Colonic mucosa (tissue), 4 donors: ENCODE measurements at regions not wholly inside any gene's neighbourhood (a gene's known extent, or its start where the extent isn't known, plus 50 kb on each side); places are given as distances from the start of the nearest gene placed in this dataset.
"Not testable (repeated sequence)": the region's sequence is repeated elsewhere in the genome, so short reads cannot be mapped to it uniquely, and the experiment has no call there.

ENCODE experiments used
- DNase-seq: peaks from one replicate; pipeline ENCODE4 v3.0.0-alpha.2; 2020
- H3K27ac ChIP-seq: fragments of 200-600 bp; one replicate; pipeline ENCODE4 v1.8.0; 2021
- H3K27me3 ChIP-seq: fragments of 200-600 bp; one replicate; pipeline ENCODE4 v1.8.0; 2021
- H3K36me3 ChIP-seq: fragments of 200-600 bp; one replicate; pipeline ENCODE4 v1.8.0; 2021
- H3K4me1 ChIP-seq: fragments of 200-600 bp; one replicate; pipeline ENCODE4 v1.8.0; 2021; ENCODE audit warnings: mild to moderate bottlenecking
- H3K4me3 ChIP-seq: fragments of 200-600 bp; one replicate; pipeline ENCODE4 v1.8.0; 2021
- H3K9ac ChIP-seq, 2 donors: one replicate each; pipeline ENCODE4 v1.7.0; 2013; ENCODE audit warnings: control low read depth in 2 of 2, low read depth in 2 of 2, low read length in 2 of 2
- H3K9me3 ChIP-seq: fragments of 200-600 bp; one replicate; pipeline ENCODE4 v1.8.0; 2021
- CTCF ChIP-seq: fragments of 200-600 bp; IDR thresholded peaks from one replicate; pipeline ENCODE4 v1.8.0; 2022; ENCODE audit warnings: antibody characterized with exemption, mild to moderate bottlenecking
- intact Hi-C: fragments of 100-400 bp; cut with DNase I; formaldehyde crosslinking; loops from one replicate; pipeline ENCODE4 v1.14.1; 2022
- donor health status: healthy.
- donor health status: DM: no; HTN: no; CAD: no.
- donor health status: DM: no; HTN: no; CAD: no.

DNA sequence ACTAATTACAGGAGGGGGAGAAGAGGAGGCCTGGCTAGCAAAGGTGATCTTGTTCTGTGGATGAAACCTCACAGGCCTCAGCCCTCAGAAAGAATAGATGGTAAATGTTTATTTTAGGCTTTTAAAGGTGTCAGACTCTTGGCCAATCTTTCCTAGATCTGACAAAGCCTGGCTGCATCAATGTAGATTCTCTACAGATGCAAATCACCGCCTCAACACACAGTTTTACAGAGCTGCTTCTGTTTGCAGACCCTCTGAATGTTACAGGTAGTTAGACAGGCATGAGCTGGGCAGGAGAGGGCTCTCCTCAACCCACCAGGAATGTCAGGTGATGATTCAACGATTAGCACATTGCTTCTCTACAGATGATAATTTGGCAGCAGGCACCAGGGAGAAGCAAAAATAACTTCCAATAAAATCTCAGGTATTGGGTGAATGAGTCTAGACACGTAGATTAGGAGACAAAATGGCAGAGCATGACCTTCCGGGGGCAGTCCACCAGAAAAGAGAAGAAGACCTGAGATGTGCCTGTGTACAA lies 105.4 kb upstream of the VANGL1 start:
- H3K36me3 ChIP-seq: no peaks in the 10 kb centered on the region
- no peak for DNase-seq
- H3K27ac ChIP-seq: no peak overlapping the region
- intact Hi-C loops: no loop called here
- TF ChIP-seq CTCF: no peak
- no peaks in the 10 kb centered on the region for H3K9me3 ChIP-seq
- no peaks in the 10 kb centered on the region for H3K27me3 ChIP-seq
- no peak overlapping the region for H3K9ac ChIP-seq
- H3K4me3 ChIP-seq: no peak overlapping the region
- H3K4me1 ChIP-seq: no peaks in the 10 kb centered on the region

DNA sequence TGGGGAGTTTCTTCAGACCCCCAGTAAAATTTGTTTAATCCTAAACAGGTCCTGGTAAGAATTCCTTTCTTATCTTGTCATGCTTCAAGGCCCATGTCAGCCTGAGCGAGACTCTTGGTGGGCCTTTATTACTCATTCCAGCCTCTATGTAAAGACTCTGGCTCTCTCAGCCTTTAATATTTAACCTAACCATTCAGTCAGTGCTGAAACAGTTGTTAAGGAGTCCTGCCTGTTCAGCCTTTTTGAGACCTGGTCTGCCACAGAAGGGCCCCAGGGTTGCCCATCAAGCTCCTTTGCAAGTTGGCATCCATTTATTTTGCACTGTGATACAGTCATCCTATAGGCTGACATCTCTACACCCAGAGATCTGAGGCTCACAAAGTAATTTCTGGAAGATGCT lies 107.7 kb upstream of the VANGL1 start:
- H3K27me3 ChIP-seq: no peaks in the 10 kb centered on the region

DNA sequence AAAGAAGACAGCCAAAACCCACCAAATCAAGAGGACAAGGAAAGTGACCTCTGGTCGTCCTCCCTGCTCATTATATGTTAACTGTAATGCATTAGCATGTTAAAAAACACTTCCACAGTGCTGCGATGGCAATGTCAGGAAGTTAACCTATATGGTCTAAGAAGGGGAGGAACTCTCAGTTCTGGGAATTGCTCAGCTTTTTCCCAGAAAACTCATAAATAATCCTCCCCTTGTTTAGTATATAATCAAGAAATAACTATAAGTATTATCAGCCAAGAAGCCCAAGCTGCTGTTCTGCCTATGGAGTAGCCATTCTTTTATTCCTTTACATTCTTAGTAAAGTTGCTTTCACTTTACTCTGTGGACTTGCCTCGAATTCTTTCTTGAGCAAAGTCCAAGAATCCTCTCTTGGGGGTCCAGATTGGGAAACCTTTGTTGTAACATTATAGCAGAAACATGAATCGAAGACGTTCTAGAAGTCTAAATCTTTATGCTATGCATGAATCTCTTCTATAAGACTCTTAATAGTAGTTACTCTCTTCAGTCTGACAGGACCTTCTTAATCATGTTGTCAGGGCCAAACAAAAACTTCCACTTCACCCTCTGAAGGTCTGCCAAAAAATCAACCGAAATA lies 110.0 kb upstream of the VANGL1 start:
- no peaks in the 10 kb centered on the region for H3K4me1 ChIP-seq
- intact Hi-C loops: no loop called here
- DNase-seq: no peak
- H3K4me3 ChIP-seq: no peak overlapping the region
- no peaks in the 10 kb centered on the region for H3K27me3 ChIP-seq
- H3K9ac ChIP-seq: no peak overlapping the region
- no peak overlapping the region for H3K27ac ChIP-seq
- no peak for TF ChIP-seq CTCF
- no peaks in the 10 kb centered on the region for H3K9me3 ChIP-seq
- no peaks in the 10 kb centered on the region for H3K36me3 ChIP-seq

More for the DNA sequence above, 107.7 kb upstream of the VANGL1 start:
- H3K9me3 ChIP-seq: no peaks in the 10 kb centered on the region
- H3K27ac ChIP-seq: no peak overlapping the region
- H3K4me3 ChIP-seq: no peak overlapping the region
- DNase-seq: no peak
- no peaks in the 10 kb centered on the region for H3K36me3 ChIP-seq
- no peaks in the 10 kb centered on the region for H3K4me1 ChIP-seq
- intact Hi-C loops: no loop called here
- TF ChIP-seq CTCF: no peak
- no peak overlapping the region for H3K9ac ChIP-seq

DNA sequence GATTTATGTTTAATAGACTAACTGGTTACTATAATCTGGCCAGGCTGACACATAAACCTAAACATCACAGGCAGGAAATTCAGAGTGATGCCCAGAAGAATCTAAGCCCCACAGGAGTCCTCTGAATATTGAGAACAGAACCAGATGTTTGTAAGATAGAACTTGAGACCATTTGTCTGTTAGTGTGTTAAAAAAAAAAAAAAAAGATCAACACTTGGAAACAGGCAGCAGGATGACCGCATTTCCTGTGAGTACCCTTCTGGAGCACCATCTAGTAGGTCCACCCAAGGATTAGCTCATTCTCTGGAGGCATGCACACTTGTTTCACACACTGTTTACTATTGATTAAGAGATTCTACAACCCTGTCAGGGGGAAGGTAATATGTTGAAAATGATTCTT lies 111.4 kb upstream of the VANGL1 start:
- no peak for DNase-seq
- no peak for TF ChIP-seq CTCF
- no peaks in the 10 kb centered on the region for H3K9me3 ChIP-seq
- H3K36me3 ChIP-seq: no peaks in the 10 kb centered on the region
- H3K27me3 ChIP-seq: no peaks in the 10 kb centered on the region
- H3K27ac ChIP-seq: no peak overlapping the region
- H3K4me1 ChIP-seq: no peaks in the 10 kb centered on the region
- H3K9ac ChIP-seq: no peak overlapping the region
- H3K4me3 ChIP-seq: no peak overlapping the region
- intact Hi-C loops: no loop called here

- no peak overlapping the region for H3K9ac ChIP-seq
- H3K27ac ChIP-seq: no peak overlapping the region
- H3K4me1 ChIP-seq: no peaks in the 10 kb centered on the region
- no peak for TF ChIP-seq CTCF
- DNase-seq: no peak
- no peak overlapping the region for H3K4me3 ChIP-seq
- H3K27me3 ChIP-seq: no peaks in the 10 kb centered on the region
- H3K36me3 ChIP-seq: no peaks in the 10 kb centered on the region
- intact Hi-C loops: no loop called here
- H3K9me3 ChIP-seq: no peaks in the 10 kb centered on the region
These were observed 112.4 kb upstream of the VANGL1 start for GRCh38 chr1:115529216-115529897.

DNA sequence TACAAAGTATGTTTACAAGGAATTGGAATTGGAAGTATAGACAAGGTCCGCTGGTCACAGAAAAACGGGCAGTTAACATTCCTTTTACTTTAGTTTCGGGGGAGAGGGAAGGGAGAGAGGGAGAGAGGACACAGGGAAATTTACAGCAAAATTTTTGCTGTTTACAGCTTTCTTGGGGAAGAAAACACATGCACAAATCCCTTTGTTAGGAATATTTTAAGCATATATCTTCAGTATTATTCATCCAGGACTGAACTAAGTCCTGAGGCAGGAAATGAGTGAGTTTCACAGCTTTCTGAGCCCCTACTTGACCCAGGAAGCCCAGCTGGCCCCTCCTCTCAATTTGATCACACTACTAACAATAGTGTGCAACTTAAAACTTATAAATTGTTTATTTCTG lies 113.4 kb upstream of the VANGL1 start:
- H3K36me3 ChIP-seq, intact Hi-C loops, DNase-seq, H3K4me1 ChIP-seq, H3K27me3 ChIP-seq, H3K27ac ChIP-seq, H3K9me3 ChIP-seq, H3K4me3 ChIP-seq, H3K9ac ChIP-seq: not testable (repeated sequence)
